ENCODE measurements at regions not wholly inside any gene's neighbourhood (a gene's known extent, or its start where the extent isn't known, plus 50 kb on each side); places are given as distances from the start of the nearest gene placed in this dataset.

GRCh38 chr3:24639481-24640329, 145.1 kb upstream of the THRB start:
- Histone ChIP-seq H3K4me1 (ENCODE audit: low read length) (no peaks in the 10 kb centered on the region), H3K9me2 (replicated peaks; ENCODE audit: insufficient read depth, low read length) (no peaks in the 10 kb centered on the region), H3K27me3 (replicated peaks; ENCODE audit: insufficient read depth, low read length) (no peaks in the 10 kb centered on the region), H3K4me2 (ENCODE audit: low read depth, low read length) (no peak overlapping the region), H3K4me3 (ENCODE audit: low read length) (no peak overlapping the region), H3K9me3 (replicated peaks; ENCODE audit: insufficient read depth, low read length) (no peaks in the 10 kb centered on the region), H3F3A (ENCODE audit: insufficient read depth, low read length) (no peaks in the 10 kb centered on the region), H3K9ac (ENCODE audit: low read length) (no peak overlapping the region), H4K20me1 (ENCODE audit: insufficient read depth, low read length) (no peaks in the 10 kb centered on the region), H3K36me3 (replicated peaks; ENCODE audit: insufficient read depth, low read length) (no peaks in the 10 kb centered on the region), H3K79me2 (ENCODE audit: low read length) (no peaks in the 10 kb centered on the region), H2AFZ (ENCODE audit: low read length) (no peak overlapping the region), H3K27ac (ENCODE audit: low read length) (no peak overlapping the region)
- no peak for DNase-seq
- TF ChIP-seq EZH2phosphoT487 (IDR thresholded peaks at IDR 0.05; ENCODE audit: low read length) (no peak), EZH2 (optimal IDR thresholded peaks at IDR 0.05; ENCODE audit: low read depth, low read length) (no peak), CTCF (IDR thresholded peaks at IDR 0.05; ENCODE audit: low read length) (no peak)

GRCh38 chr3:24640330-24640877, 145.8 kb upstream of the THRB start:
- H3K27me3 ChIP-seq (replicated peaks; ENCODE audit: insufficient read depth, low read length) = no peaks in the 10 kb centered on the region
- no peak overlapping the region for H3K4me3 ChIP-seq (ENCODE audit: low read length)
- no peak overlapping the region for H3K4me2 ChIP-seq (ENCODE audit: low read depth, low read length)
- H3K79me2 ChIP-seq (ENCODE audit: low read length) = no peaks in the 10 kb centered on the region
- H3K36me3 ChIP-seq (replicated peaks; ENCODE audit: insufficient read depth, low read length) = no peaks in the 10 kb centered on the region
- no peak overlapping the region for H3K27ac ChIP-seq (ENCODE audit: low read length)
- no peaks in the 10 kb centered on the region for H4K20me1 ChIP-seq (ENCODE audit: insufficient read depth, low read length)
- no peaks in the 10 kb centered on the region for H3F3A ChIP-seq (ENCODE audit: insufficient read depth, low read length)
- no peak overlapping the region for H3K9ac ChIP-seq (ENCODE audit: low read length)
- no peak overlapping the region for H2AFZ ChIP-seq (ENCODE audit: low read length)
- no peaks in the 10 kb centered on the region for H3K9me2 ChIP-seq (replicated peaks; ENCODE audit: insufficient read depth, low read length)
- DNase-seq = no peak
- no peaks in the 10 kb centered on the region for H3K4me1 ChIP-seq (ENCODE audit: low read length)
- no peaks in the 10 kb centered on the region for H3K9me3 ChIP-seq (replicated peaks; ENCODE audit: insufficient read depth, low read length)
- TF ChIP-seq CTCF (IDR thresholded peaks at IDR 0.05; ENCODE audit: low read length) (peak; percentile 40), EZH2 (optimal IDR thresholded peaks at IDR 0.05; ENCODE audit: low read depth, low read length) (no peak)

- no peaks in the 10 kb centered on the region for H3K4me1 ChIP-seq (ENCODE audit: low read length)
- no peak overlapping the region for H3K27ac ChIP-seq (ENCODE audit: low read length)
- no peaks in the 10 kb centered on the region for H3F3A ChIP-seq (ENCODE audit: insufficient read depth, low read length)
- no peak overlapping the region for H3K4me2 ChIP-seq (ENCODE audit: low read depth, low read length)
- H3K9me2 ChIP-seq (replicated peaks; ENCODE audit: insufficient read depth, low read length) = no peaks in the 10 kb centered on the region
- no peaks in the 10 kb centered on the region for H3K79me2 ChIP-seq (ENCODE audit: low read length)
- no peak overlapping the region for H3K9ac ChIP-seq (ENCODE audit: low read length)
- no peaks in the 10 kb centered on the region for H3K36me3 ChIP-seq (replicated peaks; ENCODE audit: insufficient read depth, low read length)
- no peak overlapping the region for H3K4me3 ChIP-seq (ENCODE audit: low read length)
- no peak overlapping the region for H2AFZ ChIP-seq (ENCODE audit: low read length)
- TF ChIP-seq CTCF (IDR thresholded peaks at IDR 0.05; ENCODE audit: low read length) = no peak
- no peaks in the 10 kb centered on the region for H3K9me3 ChIP-seq (replicated peaks; ENCODE audit: insufficient read depth, low read length)
- no peaks in the 10 kb centered on the region for H3K27me3 ChIP-seq (replicated peaks; ENCODE audit: insufficient read depth, low read length)
- no peaks in the 10 kb centered on the region for H4K20me1 ChIP-seq (ENCODE audit: insufficient read depth, low read length)
- DNase-seq = no peak
Measured at GRCh38 chr3:24641628-24642027, 147.0 kb upstream of the THRB start.
